ENCODE measurements at regions not wholly inside any gene's neighbourhood (a gene's known extent, or its start where the extent isn't known, plus 50 kb on each side); places are given as distances from the start of the nearest gene placed in this dataset.
"Not testable (repeated sequence)": the region's sequence is repeated elsewhere in the genome, so short reads cannot be mapped to it uniquely, and the experiment has no call there.

- no peak for DNase-seq
Measured at GRCh38 chr1:168826269-168826668, 97.3 kb upstream of the DPT start.

GRCh38 chr1:168827557-168827956 lies 98.6 kb upstream of the DPT start:
- DNase-seq = no peak

- no peak for DNase-seq
Measured at GRCh38 chr1:168829876-168830275, 100.9 kb upstream of the DPT start.

GRCh38 chr1:168830562-168830961 lies 101.6 kb upstream of the DPT start:
- DNase-seq = no peak

GRCh38 chr1:168832661-168833060 lies 103.7 kb upstream of the DPT start:
- DNase-seq = no peak

- no peak for DNase-seq
Measured at GRCh38 chr1:168833362-168833761, 104.4 kb upstream of the DPT start.

- no peak for DNase-seq
Measured at GRCh38 chr1:168833801-168834224, 104.8 kb upstream of the DPT start.

- DNase-seq = no peak
Measured at GRCh38 chr1:168834225-168834872, 105.3 kb upstream of the DPT start.

- no peak for DNase-seq
Measured at GRCh38 chr1:168835176-168835575, 106.2 kb upstream of the DPT start.

- DNase-seq = no peak
Measured at GRCh38 chr1:168835791-168836190, 106.8 kb upstream of the DPT start.

GRCh38 chr1:168836469-168836868 lies 107.5 kb upstream of the DPT start:
- no peak for DNase-seq

GRCh38 chr1:168837230-168837629 lies 108.2 kb upstream of the DPT start:
- not testable (repeated sequence) for DNase-seq

- no peak for DNase-seq
Measured at GRCh38 chr1:168842306-168842705, 113.3 kb upstream of the DPT start.

GRCh38 chr1:168842916-168843315 lies 113.9 kb upstream of the DPT start:
- DNase-seq = no peak

- no peak for DNase-seq
Measured at GRCh38 chr1:168843401-168843800, 114.4 kb upstream of the DPT start.

GRCh38 chr1:168843950-168844349 lies 114.9 kb upstream of the DPT start:
- DNase-seq = no peak

- DNase-seq = no peak
Measured at GRCh38 chr1:168845140-168845539, 116.1 kb upstream of the DPT start.

GRCh38 chr1:168848051-168848450 lies 119.0 kb upstream of the DPT start:
- no peak for DNase-seq

- DNase-seq = no peak
Measured at GRCh38 chr1:168861421-168862004, 132.5 kb upstream of the DPT start.

- DNase-seq = no peak
Measured at GRCh38 chr1:168863772-168864171, 134.8 kb upstream of the DPT start.

GRCh38 chr1:168864266-168864665 lies 135.3 kb upstream of the DPT start:
- no peak for DNase-seq

GRCh38 chr1:168865850-168866620 lies 137.0 kb upstream of the DPT start:
- no peak for DNase-seq

GRCh38 chr1:168867941-168868634 lies 139.1 kb upstream of the DPT start:
- DNase-seq = no peak
